PC-9 (cell line): ENCODE measurements at regions not wholly inside any gene's neighbourhood (a gene's known extent, or its start where the extent isn't known, plus 50 kb on each side); places are given as distances from the start of the nearest gene placed in this dataset.

ENCODE experiments used
- BruUV-seq: library from RNA; stranded (reverse); fragments of 400-500 nt; replicated peaks from 2 replicates; lab custom pipeline; 2021; lab: Mats Ljungman, UMichigan
- CTCF ChIA-PET: fragments of 300-600 bp; sonication (Branson Sonifier 250); formaldehyde crosslinking; loops from one replicate; lab custom pipeline; 2022; ENCODE audit warnings: antibody characterized with exemption; lab: Charles Lee
- POLR2A ChIA-PET: fragments of 300-600 bp; sonication (Branson Sonifier 250); formaldehyde crosslinking; loops from one replicate; lab custom pipeline; 2022; ENCODE audit warnings: antibody characterized with exemption; ENCODE audit not compliant: unreplicated experiment; lab: Charles Lee
- DNase-seq, 2 experiments: peaks; one replicate each; pipeline versions ENCODE4 v3.0.0 to v3.0.0-alpha.2; 2015 to 2022; ENCODE audit warnings: mixed read lengths in 1 of 2
- H2AFZ ChIP-seq: fragments of 200-600 bp; sonication (generic); 2 replicates; pipeline ENCODE4 v1.8.1; 2017; ENCODE audit warnings: antibody characterized with exemption
- H3F3A ChIP-seq: fragments of 200-600 bp; sonication (generic); 2 replicates; pipeline ENCODE4 v1.8.1; 2017; ENCODE audit warnings: antibody characterized with exemption, mild to moderate bottlenecking, low read depth; ENCODE audit not compliant: insufficient read depth
- H3K27ac ChIP-seq: fragments of 200-600 bp; sonication (generic); 2 replicates; pipeline ENCODE4 v1.6.1; 2016; ENCODE audit warnings: mixed run types
- H3K27me3 ChIP-seq: fragments of 200-600 bp; sonication (generic); 2 replicates; pipeline ENCODE4 v1.6.1; 2016; ENCODE audit warnings: low read depth, mixed run types; ENCODE audit not compliant: insufficient read depth
- H3K36me3 ChIP-seq: fragments of 200-600 bp; sonication (generic); 2 replicates; pipeline ENCODE4 v1.6.1; 2016; ENCODE audit warnings: low read depth, mixed run types
- H3K4me1 ChIP-seq: fragments of 200-600 bp; sonication (generic); replicated peaks from 2 replicates; pipeline ENCODE4 v1.6.1; 2016; ENCODE audit warnings: mixed run types; ENCODE audit not compliant: insufficient read depth
- H3K4me2 ChIP-seq: fragments of 200-600 bp; sonication (generic); 2 replicates; pipeline ENCODE4 v1.6.1; 2017; ENCODE audit warnings: mixed run types
- H3K4me3 ChIP-seq: fragments of 200-600 bp; sonication (generic); 2 replicates; pipeline ENCODE4 v1.6.1; 2016; ENCODE audit warnings: mixed run types
- H3K79me2 ChIP-seq: fragments of 200-600 bp; sonication (generic); 2 replicates; pipeline ENCODE4 v1.6.1; 2017; ENCODE audit warnings: low read depth, mixed run types
- H3K9me2 ChIP-seq: fragments of 200-600 bp; sonication (generic); 2 replicates; pipeline ENCODE4 v1.8.1; 2017; ENCODE audit warnings: mild to moderate bottlenecking; ENCODE audit not compliant: insufficient read depth
- H3K9me3 ChIP-seq: fragments of 200-600 bp; sonication (generic); 2 replicates; pipeline ENCODE4 v1.8.1; 2016; ENCODE audit warnings: low read depth; ENCODE audit not compliant: insufficient read depth
- H4K20me1 ChIP-seq: fragments of 200-600 bp; sonication (generic); 2 replicates; pipeline ENCODE4 v1.8.1; 2017; ENCODE audit not compliant: insufficient read depth
- CTCF ChIP-seq: fragments of 200-600 bp; sonication (generic); conservative IDR thresholded peaks from 2 replicates; pipeline ENCODE4 v1.6.1; 2017; ENCODE audit warnings: mixed run types, antibody characterized with exemption, mild to moderate bottlenecking, moderate library complexity
- EZH2 ChIP-seq: fragments of 200-600 bp; sonication (generic); IDR thresholded peaks from 2 replicates; pipeline ENCODE4 v1.8.0; 2017; ENCODE audit warnings: antibody characterized with exemption, low read depth
- intact Hi-C: fragments of 100-400 bp; cut with micrococcal nuclease; formaldehyde crosslinking; loops from one replicate; pipeline ENCODE4 v1.10.0; 2022; ENCODE audit not compliant: unreplicated experiment

- TF ChIP-seq EZH2, result no peak
- no peak for TF ChIP-seq CTCF
- DNase-seq, result no peak
- no peaks in the 10 kb centered on the region for H4K20me1 ChIP-seq
- H3K36me3 ChIP-seq, result no peaks in the 10 kb centered on the region
- no peaks in the 10 kb centered on the region for H3F3A ChIP-seq
- H3K9me2 ChIP-seq, result no peaks in the 10 kb centered on the region; the same call in 1 of the 2 replicates
- BruUV-seq, result no TSS peak
- H2AFZ ChIP-seq, result no peak overlapping the region
- H3K4me2 ChIP-seq, result no peak overlapping the region
- intact Hi-C loops, result no loop called here
- H3K4me3 ChIP-seq, result no peak overlapping the region
- H3K9me3 ChIP-seq, result no peaks in the 10 kb centered on the region
- H3K4me1 ChIP-seq, result no peaks in the 10 kb centered on the region
- ChIA-PET CTCF (no interaction called here), POLR2A (no interaction called here)
- H3K79me2 ChIP-seq, result no peaks in the 10 kb centered on the region
- H3K27ac ChIP-seq, result no peak overlapping the region
- no peaks in the 10 kb centered on the region for H3K27me3 ChIP-seq
Observed at GRCh38 chr6:164418262-164418588, 891.2 kb downstream of the C6orf118 start.

- BruUV-seq, result no TSS peak
- Histone ChIP-seq H3K4me2 (no peak overlapping the region), H3K9me2 (no peaks in the 10 kb centered on the region; the same call in 1 of the 2 replicates), H4K20me1 (no peaks in the 10 kb centered on the region), H3K79me2 (no peaks in the 10 kb centered on the region), H3F3A (no peaks in the 10 kb centered on the region), H3K9me3 (no peaks in the 10 kb centered on the region), H2AFZ (no peak overlapping the region), H3K4me3 (no peak overlapping the region), H3K27me3 (no peaks in the 10 kb centered on the region), H3K27ac (no peak overlapping the region), H3K4me1 (no peaks in the 10 kb centered on the region), H3K36me3 (no peaks in the 10 kb centered on the region)
- DNase-seq, result no peak
- ChIA-PET CTCF (no interaction called here), POLR2A (no interaction called here)
- intact Hi-C loops, result no loop called here
- no peak for TF ChIP-seq EZH2
- no peak for TF ChIP-seq CTCF
Observed at GRCh38 chr6:164417537-164418261, 891.7 kb downstream of the C6orf118 start.

GRCh38 chr6:164415832-164416563 is 893.4 kb downstream of the C6orf118 start:
- H3K9me2 ChIP-seq, result no peaks in the 10 kb centered on the region; the same call in 1 of the 2 replicates
- H3K9me3 ChIP-seq, result no peaks in the 10 kb centered on the region
- no peaks in the 10 kb centered on the region for H4K20me1 ChIP-seq
- no TSS peak for BruUV-seq
- H3K36me3 ChIP-seq, result no peaks in the 10 kb centered on the region
- H3K4me1 ChIP-seq, result no peaks in the 10 kb centered on the region
- intact Hi-C loops, result no loop called here
- no peaks in the 10 kb centered on the region for H3K79me2 ChIP-seq
- H3K4me2 ChIP-seq, result no peak overlapping the region
- TF ChIP-seq EZH2, result no peak
- TF ChIP-seq CTCF, result no peak
- H3K4me3 ChIP-seq, result no peak overlapping the region
- H3K27me3 ChIP-seq, result no peaks in the 10 kb centered on the region
- DNase-seq, result no peak
- POLR2A ChIA-PET, result no interaction called here
- CTCF ChIA-PET, result no interaction called here
- H3F3A ChIP-seq, result no peaks in the 10 kb centered on the region
- H3K27ac ChIP-seq, result no peak overlapping the region
- no peak overlapping the region for H2AFZ ChIP-seq
